Activated CD8-positive, alpha-beta memory T cell treated with anti-CD3 and anti-CD28 coated beads, Interleukin-2, amount 50 U/mL, for 24 hours (primary cell): ENCODE measurements at regions not wholly inside any gene's neighbourhood (a gene's known extent, or its start where the extent isn't known, plus 50 kb on each side); places are given as distances from the start of the nearest gene placed in this dataset.

ENCODE experiments used
- DNase-seq: peaks from one replicate; pipeline ENCODE4 v3.0.0-alpha.2; 2020; ENCODE audit errors: extremely low read depth

GRCh38 chr14:49464885-49465284 is 121.3 kb downstream of the RPS29 start:
- DNase-seq, result no peak

- no peak for DNase-seq
Measured at GRCh38 chr14:49463146-49463545, 123.0 kb downstream of the RPS29 start.

GRCh38 chr14:49461529-49462401 is 124.4 kb downstream of the RPS29 start:
- DNase-seq, result peak; percentile 8

GRCh38 chr14:49460662-49461061 is 125.5 kb downstream of the RPS29 start:
- no peak for DNase-seq

GRCh38 chr14:49456589-49456988 is 129.6 kb downstream of the RPS29 start:
- DNase-seq, result no peak

GRCh38 chr14:49451938-49452337 is 134.2 kb downstream of the RPS29 start:
- no peak for DNase-seq

GRCh38 chr14:49449749-49450148 is 136.4 kb downstream of the RPS29 start:
- no peak for DNase-seq

- DNase-seq, result no peak
Measured at GRCh38 chr14:49447540-49448107, 138.6 kb downstream of the RPS29 start.

GRCh38 chr14:49446801-49447200 is 139.4 kb downstream of the RPS29 start:
- no peak for DNase-seq

GRCh38 chr14:49438256-49438770 is 147.9 kb downstream of the RPS29 start:
- DNase-seq, result no peak

- no peak for DNase-seq
Measured at GRCh38 chr14:49428076-49428475, 158.1 kb downstream of the RPS29 start.

- no peak for DNase-seq
Measured at GRCh38 chr14:49427117-49427516, 159.1 kb downstream of the RPS29 start.

- DNase-seq, result no peak
Measured at GRCh38 chr14:49425921-49426320, 160.3 kb downstream of the RPS29 start.

- no peak for DNase-seq
Measured at GRCh38 chr14:49424436-49425331, 161.5 kb downstream of the RPS29 start.

- no peak for DNase-seq
Measured at GRCh38 chr14:49420201-49420600, 166.0 kb downstream of the RPS29 start.

GRCh38 chr14:49418789-49419188 is 167.4 kb downstream of the RPS29 start:
- no peak for DNase-seq

GRCh38 chr14:49417790-49418189 is 168.4 kb downstream of the RPS29 start:
- DNase-seq, result no peak

- DNase-seq, result no peak
Measured at GRCh38 chr14:49408187-49408933, 177.8 kb downstream of the RPS29 start.

- no peak for DNase-seq
Measured at GRCh38 chr14:49405291-49405690, 180.9 kb downstream of the RPS29 start.

- DNase-seq, result no peak
Measured at GRCh38 chr14:49401373-49401772, 184.8 kb downstream of the RPS29 start.

- DNase-seq, result no peak
Measured at GRCh38 chr14:49396801-49397200, 189.4 kb downstream of the RPS29 start.
